Right renal pelvis (tissue), 4 donors: ENCODE measurements at regions not wholly inside any gene's neighbourhood (a gene's known extent, or its start where the extent isn't known, plus 50 kb on each side); places are given as distances from the start of the nearest gene placed in this dataset.

Source experiments
- DNase-seq, 4 donors: peaks; one replicate each; pipeline ENCODE4 v3.0.0-alpha.2; 2013; ENCODE audit warnings: low read depth in 4 of 4, low spot score in 3 of 4, missing footprints in 1 of 4

- no peak for DNase-seq
These were observed 826.6 kb downstream of the SQOR start for GRCh38 chr15:46461416-46461815.

DNA sequence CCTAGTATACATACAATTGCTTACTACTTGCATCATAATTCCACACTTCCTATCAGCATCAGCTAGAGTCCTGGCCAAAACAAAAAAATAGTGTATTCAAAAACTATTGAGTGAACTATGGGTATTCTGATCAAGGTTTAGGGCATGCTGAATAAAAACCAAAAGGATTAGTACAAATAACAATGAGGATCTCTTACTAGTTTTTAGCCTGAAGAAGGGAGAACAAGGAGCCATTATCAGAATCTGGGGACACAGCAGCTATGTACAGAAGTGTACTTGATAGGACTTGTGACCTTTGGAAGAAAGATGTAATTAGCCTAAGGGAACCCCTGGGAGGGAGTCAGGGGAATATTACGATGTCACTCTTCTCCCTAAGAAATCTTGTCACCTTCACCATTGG is 832.2 kb downstream of the SQOR start:
- no peak for DNase-seq

GRCh38 chr15:46471096-46471495 is 836.3 kb downstream of the SQOR start:
- no peak for DNase-seq

- DNase-seq, result no peak
These were observed 854.4 kb downstream of the SQOR start for GRCh38 chr15:46489276-46489675.

DNA sequence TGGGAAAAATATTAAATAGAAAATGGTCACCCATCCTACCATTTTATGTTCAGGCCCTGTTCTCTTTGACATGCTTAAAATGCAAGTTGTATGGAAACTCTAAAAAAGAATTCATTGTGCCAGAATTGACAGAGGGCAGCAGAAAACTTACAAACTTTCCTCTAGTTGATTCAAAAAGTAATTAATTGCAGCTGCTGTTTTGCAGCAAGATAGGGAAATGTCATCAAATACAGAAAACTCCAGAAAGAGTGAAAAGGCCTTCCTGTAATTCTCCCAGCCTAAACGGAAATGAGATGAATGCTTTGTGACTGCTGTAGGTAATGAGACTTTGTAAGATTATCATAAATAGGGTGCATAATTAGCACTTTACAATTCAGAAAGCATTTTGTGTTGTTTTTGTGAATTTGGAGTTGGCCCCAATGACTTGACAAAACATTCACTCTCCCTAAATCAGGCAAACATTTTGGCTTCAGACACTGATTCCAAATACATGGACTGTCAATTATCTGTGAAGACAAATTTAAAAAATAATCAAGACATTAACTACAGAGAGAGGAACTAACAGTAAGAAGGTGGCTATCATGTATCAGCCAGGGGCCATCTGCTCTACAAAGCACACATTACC is 861.8 kb downstream of the SQOR start:
- DNase-seq, result no peak

GRCh38 chr15:46502667-46503066 is 867.8 kb downstream of the SQOR start:
- DNase-seq, result no peak

DNA sequence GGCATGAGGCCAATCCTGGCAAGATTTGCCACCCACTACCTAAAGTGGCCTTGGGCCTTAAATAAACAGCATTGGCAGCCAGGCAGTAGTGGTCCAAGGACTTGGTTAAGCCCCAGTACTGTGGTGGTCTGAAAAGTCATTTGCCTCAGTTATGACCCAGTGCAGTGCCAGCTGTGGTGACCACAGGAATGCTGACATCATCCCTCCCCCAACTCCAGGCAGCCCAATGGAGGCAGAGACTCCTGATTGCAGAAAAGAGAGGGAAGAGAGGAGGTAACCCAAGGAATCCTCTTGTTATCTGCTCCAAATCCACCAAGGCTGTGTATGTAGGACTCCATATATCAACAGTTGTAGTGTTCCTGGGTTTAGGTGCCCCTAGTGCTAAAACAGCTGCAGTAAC is 883.6 kb downstream of the SQOR start:
- no peak for DNase-seq

GRCh38 chr15:46523701-46524100 is 888.9 kb downstream of the SQOR start:
- no peak for DNase-seq

DNA sequence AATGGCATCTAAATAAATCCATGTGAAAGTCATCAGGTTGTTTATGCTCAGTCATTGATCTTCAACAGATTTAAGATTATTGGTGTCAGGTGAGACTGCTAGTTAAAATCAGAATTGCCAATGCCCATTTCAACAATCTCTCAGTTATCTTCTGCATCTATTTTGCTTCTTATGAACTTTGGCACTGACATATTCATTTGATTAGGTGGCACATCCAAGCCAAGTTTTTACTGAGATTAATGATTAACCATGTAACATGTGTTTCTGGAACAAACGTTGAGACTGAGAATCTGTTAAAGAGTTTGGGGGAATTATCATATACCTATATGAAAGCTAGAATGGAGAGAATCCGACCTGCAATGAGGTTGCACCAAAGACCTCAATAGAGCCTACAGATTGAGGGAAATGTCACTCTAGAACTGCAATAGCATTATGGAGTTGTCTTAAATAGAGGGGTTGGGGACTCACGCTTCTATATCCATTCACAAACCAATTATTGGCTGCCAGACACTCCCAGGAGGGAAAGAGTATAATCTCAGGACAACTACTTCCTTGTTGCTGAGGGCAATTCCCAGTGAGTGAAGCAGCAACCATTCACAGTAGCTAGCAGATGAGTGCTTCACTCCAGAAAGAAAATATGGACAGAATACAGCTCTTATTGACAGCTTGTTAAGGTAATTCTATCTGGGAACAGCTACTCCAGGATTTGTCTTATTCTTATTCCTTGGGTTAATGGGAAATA is 891.3 kb downstream of the SQOR start:
- DNase-seq, result no peak

- DNase-seq, result no peak
These were observed 891.9 kb downstream of the SQOR start for GRCh38 chr15:46526726-46527110.

DNA sequence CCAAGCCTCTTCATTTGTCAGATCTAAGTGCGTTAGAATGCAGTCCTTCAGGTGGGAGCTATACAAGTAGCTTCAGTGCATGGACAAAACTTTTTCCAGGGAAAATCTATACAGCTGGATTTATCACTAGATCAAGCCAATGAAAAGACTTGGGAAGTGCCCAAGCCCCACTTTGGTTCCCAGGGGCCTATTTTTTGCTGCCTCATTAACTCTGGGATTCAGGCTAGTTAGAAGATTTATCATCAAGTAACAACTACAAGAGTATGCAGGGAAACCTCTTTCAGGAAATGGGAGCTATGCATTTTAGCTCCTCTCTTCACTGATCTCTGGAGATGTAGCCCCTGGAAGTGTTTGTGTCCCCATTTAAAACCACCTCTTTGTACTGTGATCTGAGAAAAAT is 908.8 kb downstream of the SQOR start:
- DNase-seq, result no peak

GRCh38 chr15:46548989-46549388 is 914.2 kb downstream of the SQOR start:
- no peak for DNase-seq

DNA sequence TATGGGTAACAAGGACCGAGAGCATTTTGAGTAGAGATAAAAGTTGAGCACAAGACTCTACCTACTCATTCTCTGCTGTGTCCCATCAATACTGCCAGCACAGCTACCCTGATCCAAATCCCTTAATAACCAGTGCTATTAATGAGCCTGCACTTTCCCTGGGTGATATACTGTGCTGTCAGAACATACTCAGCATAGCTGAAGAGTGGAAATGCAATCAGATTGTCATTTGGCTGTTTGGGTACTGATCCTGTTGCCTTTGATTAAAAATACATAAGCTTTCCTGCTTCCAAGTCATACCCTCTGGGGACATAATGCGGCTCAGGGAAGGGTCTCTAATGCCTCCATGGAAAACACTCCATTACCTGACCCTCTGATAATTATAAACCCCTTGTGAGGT is 917.5 kb downstream of the SQOR start:
- DNase-seq, result no peak

DNA sequence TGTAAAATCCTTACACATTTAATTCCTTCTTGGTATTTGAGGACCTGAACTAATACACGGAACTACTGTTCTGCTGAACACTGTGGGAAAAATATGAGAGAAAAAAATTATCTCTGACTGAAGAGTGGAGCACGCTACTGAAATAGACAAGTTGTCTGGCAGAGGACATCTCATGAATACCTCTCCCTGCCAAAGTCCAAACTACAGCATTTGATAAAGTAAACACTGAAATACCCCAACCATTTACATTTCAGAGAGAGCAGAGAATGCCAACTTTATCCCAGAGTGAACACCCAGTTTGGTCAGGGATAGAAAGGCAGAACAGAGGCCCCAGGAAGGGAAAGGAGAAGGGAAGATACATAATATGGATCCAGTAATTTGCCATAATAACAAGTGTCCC is 920.7 kb downstream of the SQOR start:
- no peak for DNase-seq

- no peak for DNase-seq
These were observed 921.2 kb downstream of the SQOR start for GRCh38 chr15:46556010-46556409.

DNA sequence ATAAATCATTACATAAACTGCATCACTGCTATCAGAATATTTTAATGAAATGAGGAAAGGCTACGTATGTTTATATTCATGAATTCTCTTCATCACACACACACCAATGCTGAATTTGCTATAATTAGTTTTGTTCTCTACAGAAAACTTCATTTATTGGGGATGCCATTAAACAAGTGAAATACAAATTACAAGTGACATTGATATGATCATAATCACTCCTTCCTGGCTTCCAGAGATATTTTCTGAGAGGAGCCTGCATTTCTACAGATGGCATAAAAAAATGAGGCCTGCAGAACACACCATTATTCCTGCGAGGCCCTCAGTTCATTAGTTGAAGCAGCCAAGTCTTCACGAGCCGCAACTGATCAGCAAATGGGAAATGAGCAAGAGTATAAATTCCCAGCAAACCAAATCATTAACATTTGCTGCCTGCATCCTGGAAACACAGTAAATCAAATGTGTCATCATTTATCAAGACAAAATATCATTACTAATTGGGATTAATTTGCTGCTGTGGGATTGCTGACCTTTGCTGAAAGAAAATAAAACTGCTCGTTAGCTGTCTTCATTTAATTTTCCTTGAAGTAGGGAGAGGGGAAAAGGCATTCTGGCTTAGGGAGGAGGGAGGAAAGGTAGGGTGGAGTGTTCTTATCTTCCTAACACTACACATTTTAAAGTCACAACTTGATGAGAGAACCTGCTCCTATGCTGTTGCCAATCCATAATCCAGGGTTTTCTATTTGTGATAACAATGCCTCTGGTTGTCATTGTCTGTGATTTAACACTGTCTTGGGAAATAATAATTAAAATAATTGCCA is 921.9 kb downstream of the SQOR start:
- DNase-seq, result no peak

DNA sequence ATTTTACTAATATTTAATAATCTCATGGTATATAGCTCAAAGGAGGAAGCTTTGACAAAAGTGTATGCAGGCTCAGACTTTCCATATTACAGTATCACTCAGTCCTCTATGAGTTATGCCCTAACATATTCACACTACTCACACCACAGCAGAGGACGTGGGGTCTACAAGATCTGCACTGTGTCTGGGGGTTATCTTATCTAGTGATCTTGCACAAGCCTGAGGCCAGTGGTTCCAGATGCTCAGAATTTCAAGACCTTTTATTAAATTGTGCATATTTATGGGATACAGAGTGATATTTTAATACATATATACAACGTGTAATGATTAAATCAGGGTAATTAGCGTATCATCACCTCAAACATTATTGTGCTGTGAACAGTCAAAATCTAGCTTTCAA is 933.1 kb downstream of the SQOR start:
- no peak for DNase-seq

- DNase-seq, result no peak
These were observed 935.0 kb downstream of the SQOR start for GRCh38 chr15:46569781-46570180.

DNA sequence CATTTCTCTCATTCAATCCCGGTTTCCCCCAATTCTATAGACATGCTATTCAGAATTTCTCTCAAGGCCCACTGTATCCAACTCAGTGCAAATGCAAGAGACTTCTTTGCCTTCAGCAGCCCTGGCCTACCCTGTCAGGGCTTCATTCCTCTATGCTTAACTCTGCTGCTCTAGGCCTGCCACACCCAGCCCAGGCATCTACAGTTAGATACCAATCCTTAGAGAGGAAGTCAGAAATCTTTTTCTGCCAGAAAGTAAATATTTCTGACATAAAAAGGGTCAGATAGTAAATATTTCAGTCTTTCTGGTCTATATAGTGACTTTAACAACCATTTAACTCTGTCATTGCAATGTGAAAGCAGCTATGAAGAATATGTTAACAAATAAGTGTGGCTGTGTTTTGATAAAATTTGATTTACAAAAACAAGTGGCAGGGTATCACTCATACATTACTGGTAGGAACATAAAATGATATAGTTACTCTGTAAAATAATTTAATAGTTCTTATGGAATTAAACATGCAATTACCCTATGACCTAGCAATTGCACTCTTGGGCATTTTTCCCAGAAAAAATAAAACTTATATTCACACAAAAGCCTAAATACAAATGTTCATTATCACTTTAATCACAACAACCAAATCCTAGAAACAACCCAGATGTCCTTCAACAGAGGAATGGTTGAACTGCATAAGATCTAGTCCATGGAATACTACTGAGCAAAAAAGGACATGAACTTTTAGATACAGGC is 942.0 kb downstream of the SQOR start:
- peak; percentile 28 to 55 (median 42) for DNase-seq

DNA sequence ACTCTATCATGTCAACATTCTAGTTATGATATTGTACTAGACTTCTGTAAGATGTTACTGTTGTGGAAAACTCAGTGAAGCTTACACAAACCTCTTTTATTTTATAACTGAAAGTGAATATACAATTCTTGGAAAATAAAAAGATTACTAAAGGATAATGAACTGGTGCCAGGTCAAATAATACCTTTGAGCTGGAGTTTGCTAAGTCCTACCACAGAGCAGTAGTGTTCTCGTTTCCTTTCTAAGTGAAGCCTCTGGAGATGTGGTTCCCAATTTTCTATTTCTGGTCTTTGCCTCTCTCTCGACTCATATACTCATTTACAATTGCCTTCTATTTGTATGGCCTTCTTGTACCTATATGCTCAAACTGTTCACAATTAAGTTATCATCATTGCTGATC is 942.9 kb downstream of the SQOR start:
- DNase-seq, result no peak

DNA sequence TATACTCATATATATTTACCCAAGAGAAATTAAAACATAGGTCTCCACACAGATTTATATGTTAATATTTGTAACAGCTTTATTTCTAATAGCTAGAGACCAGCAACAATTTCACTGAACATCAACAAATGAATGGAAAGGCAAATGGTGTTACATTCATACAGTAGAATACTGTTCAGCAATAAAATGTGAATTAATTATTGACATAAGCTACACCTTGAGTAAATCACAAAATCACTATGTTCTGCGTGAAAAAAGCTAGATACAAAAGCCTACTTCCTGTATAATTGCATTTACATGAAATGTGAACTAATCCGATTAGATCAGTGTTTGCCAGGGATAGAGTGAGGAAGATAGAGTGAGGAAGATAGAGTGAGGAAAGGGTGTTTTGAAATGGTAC is 945.7 kb downstream of the SQOR start:
- DNase-seq, result no peak
